ENCODE measurements at regions not wholly inside any gene's neighbourhood (a gene's known extent, or its start where the extent isn't known, plus 50 kb on each side); places are given as distances from the start of the nearest gene placed in this dataset.

DNA sequence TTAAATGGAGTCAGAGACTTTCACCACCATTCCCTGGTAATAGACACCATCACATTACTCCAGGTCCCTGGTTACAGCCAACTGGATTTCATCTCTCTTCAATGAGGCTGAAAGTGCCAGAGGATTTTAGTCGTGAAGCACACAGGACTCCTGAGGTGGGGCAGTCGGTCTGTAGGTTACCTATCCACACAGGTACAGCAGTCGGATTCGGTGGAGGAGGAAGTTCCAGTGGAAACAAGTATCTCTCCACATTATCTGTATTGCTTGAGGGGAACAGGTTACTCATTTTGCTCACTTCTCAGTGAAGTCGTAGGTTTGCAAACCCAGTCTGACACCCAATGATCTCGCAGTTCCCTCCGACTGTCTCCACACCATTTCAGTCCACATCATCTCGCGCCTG lies 82.3 kb upstream of the TMEM45B start:
- Histone ChIP-seq H3K4me2 (ENCODE audit: low read length) (no peak overlapping the region), H2AFZ (ENCODE audit: low read depth, low read length, poor library complexity, severe bottlenecking) (no peak overlapping the region)

More for the DNA sequence above, 82.3 kb upstream of the TMEM45B start:
- ATAC-seq (no peak), DNase-seq (ENCODE audit: low read depth, low spot score) (no peak)
- H3K79me2 ChIP-seq (ENCODE audit: insufficient read depth, low read length) = no peaks in the 10 kb centered on the region
- RAD21 ChIA-PET (ENCODE audit: low non-redundant PET in 1 of 2, low total read pairs in 2 of 2, uncharacterized antibody in 2 of 2, unreplicated experiment in 2 of 2) = no interaction called here
- H3K27me3 ChIP-seq (ENCODE audit: insufficient read depth, low read length) = peaks cover 3% of the 10 kb centered on the region; the same call in 1 of the 2 replicates
- CTCF ChIA-PET = no interaction called here
- H3K9ac ChIP-seq (ENCODE audit: low read length) = no peak overlapping the region
- H3K9me2 ChIP-seq (ENCODE audit: insufficient read depth) = no peaks in the 10 kb centered on the region
- no peaks in the 10 kb centered on the region for H3K36me3 ChIP-seq (ENCODE audit: control insufficient read depth in 1 of 2, insufficient read depth in 2 of 2, low read length in 2 of 2)
- H3K4me1 ChIP-seq (ENCODE audit: control insufficient read depth in 1 of 2, insufficient read depth in 2 of 2, low read length in 2 of 2) = peaks cover 0 to 3% of the 10 kb centered on the region in 2 experiments; a peak in 2 of 4 replicates
- POLR2A ChIA-PET = no interaction called here
- BruUV-seq (replicated peaks) = no TSS peak
- no peak overlapping the region for H3K27ac ChIP-seq (ENCODE audit: low read depth, low read length)
- TF ChIP-seq RAD21 (IDR thresholded peaks at IDR 0.05; ENCODE audit: low read depth) (no peak), POLR2AphosphoS5 (IDR thresholded peaks at IDR 0.05; ENCODE audit: low read depth, low read length) (no peak), SP1 (IDR thresholded peaks at IDR 0.05; ENCODE audit: low read depth) (no peak), SIN3A (IDR thresholded peaks at IDR 0.05; ENCODE audit: low read depth) (no peak), TCF7L2 (IDR thresholded peaks at IDR 0.05; ENCODE audit: borderline replicate concordance, extremely low read depth, insufficient read depth, insufficient read length) (no peak), EGR1 (IDR thresholded peaks at IDR 0.05; ENCODE audit: low read depth) (no peak), FOSL1 (IDR thresholded peaks at IDR 0.05; ENCODE audit: low read depth) (no peak)
- TF ChIP-seq, protein P1, sequence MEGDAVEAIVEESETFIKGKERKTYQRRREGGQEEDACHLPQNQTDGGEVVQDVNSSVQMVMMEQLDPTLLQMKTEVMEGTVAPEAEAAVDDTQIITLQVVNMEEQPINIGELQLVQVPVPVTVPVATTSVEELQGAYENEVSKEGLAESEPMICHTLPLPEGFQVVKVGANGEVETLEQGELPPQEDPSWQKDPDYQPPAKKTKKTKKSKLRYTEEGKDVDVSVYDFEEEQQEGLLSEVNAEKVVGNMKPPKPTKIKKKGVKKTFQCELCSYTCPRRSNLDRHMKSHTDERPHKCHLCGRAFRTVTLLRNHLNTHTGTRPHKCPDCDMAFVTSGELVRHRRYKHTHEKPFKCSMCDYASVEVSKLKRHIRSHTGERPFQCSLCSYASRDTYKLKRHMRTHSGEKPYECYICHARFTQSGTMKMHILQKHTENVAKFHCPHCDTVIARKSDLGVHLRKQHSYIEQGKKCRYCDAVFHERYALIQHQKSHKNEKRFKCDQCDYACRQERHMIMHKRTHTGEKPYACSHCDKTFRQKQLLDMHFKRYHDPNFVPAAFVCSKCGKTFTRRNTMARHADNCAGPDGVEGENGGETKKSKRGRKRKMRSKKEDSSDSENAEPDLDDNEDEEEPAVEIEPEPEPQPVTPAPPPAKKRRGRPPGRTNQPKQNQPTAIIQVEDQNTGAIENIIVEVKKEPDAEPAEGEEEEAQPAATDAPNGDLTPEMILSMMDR (IDR thresholded peaks at IDR 0.05 in 2 of 3, conservative IDR thresholded peaks at IDR 0.05 in 1 of 3; ENCODE audit: borderline replicate concordance in 1 of 3, insufficient read depth in 1 of 3, low read depth in 2 of 3, low read length in 2 of 3) = no peak
- TF ChIP-seq, protein P2, sequence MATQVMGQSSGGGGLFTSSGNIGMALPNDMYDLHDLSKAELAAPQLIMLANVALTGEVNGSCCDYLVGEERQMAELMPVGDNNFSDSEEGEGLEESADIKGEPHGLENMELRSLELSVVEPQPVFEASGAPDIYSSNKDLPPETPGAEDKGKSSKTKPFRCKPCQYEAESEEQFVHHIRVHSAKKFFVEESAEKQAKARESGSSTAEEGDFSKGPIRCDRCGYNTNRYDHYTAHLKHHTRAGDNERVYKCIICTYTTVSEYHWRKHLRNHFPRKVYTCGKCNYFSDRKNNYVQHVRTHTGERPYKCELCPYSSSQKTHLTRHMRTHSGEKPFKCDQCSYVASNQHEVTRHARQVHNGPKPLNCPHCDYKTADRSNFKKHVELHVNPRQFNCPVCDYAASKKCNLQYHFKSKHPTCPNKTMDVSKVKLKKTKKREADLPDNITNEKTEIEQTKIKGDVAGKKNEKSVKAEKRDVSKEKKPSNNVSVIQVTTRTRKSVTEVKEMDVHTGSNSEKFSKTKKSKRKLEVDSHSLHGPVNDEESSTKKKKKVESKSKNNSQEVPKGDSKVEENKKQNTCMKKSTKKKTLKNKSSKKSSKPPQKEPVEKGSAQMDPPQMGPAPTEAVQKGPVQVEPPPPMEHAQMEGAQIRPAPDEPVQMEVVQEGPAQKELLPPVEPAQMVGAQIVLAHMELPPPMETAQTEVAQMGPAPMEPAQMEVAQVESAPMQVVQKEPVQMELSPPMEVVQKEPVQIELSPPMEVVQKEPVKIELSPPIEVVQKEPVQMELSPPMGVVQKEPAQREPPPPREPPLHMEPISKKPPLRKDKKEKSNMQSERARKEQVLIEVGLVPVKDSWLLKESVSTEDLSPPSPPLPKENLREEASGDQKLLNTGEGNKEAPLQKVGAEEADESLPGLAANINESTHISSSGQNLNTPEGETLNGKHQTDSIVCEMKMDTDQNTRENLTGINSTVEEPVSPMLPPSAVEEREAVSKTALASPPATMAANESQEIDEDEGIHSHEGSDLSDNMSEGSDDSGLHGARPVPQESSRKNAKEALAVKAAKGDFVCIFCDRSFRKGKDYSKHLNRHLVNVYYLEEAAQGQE (IDR thresholded peaks at IDR 0.05; ENCODE audit: low read depth) = no peak
- intact Hi-C loops (cut with micrococcal nuclease) = no loop called here
- H4K20me1 ChIP-seq (ENCODE audit: insufficient read depth) = no peaks in the 10 kb centered on the region
- H3K9me3 ChIP-seq (ENCODE audit: control insufficient read depth in 1 of 2, insufficient read depth in 1 of 2, low read depth in 1 of 2, low read length in 2 of 2) = no peaks in the 10 kb centered on the region
- no peak overlapping the region for H3K4me3 ChIP-seq (replicated peaks in 1 of 2; ENCODE audit: low read depth in 1 of 2, low read length in 2 of 2)

Measured in HCT116 (cell line).